Fibroblast of skin of scalp (primary cell): ENCODE measurements at regions not wholly inside any gene's neighbourhood (a gene's known extent, or its start where the extent isn't known, plus 50 kb on each side); places are given as distances from the start of the nearest gene placed in this dataset.
"Not testable (repeated sequence)": the region's sequence is repeated elsewhere in the genome, so short reads cannot be mapped to it uniquely, and the experiment has no call there.

Source experiments
- DNase-seq: peaks from one replicate; pipeline ENCODE4 v3.0.0-alpha.2; 2013

DNA sequence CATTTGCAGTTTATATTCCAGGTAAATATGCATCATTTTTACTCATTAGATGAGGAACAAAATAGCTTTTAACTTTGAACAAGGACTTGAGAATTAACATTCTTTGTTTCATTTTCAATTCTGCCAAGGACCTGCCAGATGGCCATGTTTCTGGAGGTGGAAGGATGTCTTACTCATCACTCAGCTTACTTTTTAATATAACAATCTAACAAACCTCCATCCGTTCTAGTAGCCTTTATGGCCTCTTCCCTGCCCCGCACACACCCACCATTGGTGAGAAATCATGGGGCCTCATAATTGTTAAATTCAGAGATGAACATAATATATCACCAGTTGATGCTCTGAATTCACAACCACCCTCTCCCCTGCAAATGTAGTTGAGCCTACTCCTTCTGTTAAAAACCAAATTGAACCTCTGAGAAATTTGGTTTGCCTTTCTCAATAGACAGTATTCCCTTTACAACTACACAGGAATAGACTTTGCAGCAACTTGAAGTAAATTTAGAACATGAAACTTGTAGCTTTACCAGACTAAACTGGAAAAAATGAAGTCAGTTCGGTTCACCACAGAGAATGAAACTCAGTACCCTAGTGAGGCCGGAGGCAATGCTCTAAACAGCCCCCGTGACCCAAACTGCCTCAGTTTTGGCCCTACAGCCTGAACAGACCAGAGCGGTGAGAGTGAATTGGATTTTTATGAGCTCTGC lies 50.1 kb upstream of the ACSL4 start:
- DNase-seq: no peak

DNA sequence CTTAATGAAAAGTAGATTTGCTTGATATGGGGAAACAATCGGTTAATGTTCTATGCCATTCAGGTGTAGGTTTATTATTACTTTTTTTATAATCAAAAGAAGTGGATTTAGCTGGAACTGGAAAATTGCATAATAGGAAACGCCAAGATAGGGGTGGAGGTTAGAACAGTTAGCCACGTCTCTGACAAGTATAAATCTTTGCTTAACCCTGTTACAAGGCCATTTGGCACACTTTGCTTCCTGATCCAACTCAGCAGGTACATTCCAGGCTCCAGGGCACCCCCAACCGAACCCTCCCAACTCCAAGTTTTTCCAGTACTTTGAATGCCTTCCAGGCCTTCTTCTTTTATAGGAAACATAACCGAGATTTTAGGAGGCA lies 50.6 kb upstream of the ACSL4 start:
- DNase-seq: no peak

DNA sequence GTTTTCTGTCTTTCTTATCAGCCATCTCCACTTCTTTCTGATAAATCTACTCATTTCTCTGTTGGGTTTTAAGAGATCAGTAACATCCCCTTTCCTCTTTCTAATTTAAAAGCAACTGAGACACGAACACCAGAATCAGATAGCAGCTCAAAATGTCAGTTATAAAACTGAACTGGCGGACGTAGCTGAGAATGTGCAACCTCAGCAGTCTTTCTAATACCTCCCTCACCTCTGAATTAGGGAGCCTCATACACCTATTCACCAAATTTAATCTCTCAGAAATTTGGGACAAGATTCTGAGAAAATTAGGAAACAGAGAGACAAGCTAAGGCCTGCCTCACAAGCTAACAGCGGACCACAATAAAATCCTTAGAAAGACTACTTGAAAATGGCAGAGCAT lies 52.0 kb upstream of the ACSL4 start:
- no peak for DNase-seq

DNA sequence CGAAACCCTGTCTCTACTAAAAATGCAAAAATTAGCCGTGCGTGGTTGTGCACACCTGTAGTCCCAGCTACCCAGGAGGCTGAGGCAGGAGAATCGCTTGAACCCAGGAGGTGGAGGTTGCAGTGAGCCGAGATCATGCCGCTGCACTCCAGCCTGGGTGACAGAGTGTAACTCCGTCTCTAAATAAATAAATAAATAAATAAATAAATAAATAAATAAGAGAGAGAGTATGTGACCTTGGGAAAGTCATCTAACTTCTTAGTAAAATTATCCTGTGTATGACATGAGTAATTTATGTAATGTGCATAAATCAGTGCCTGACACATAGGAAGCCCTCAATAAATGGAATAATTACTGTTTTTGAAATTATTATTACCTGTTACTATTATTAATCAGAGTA lies 57.5 kb upstream of the ACSL4 start:
- not testable (repeated sequence) for DNase-seq

DNA sequence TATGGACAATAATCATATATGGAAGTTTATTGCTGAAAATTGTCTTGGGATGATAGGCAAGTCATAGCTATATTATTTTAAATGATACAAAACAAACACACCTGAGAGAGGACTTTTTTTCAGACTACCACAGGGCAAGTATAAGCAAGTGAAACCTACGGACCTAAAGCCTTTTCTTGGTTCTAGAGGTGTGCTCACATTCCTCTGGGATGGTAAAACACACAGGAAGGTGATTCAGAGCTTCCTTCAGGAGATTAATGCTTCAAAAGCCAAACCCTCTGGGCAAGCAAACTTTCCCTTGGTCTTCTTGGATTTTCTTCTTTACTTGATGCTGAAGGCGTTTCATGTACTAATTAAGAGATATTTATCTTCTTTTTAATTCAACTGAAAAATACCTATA lies 60.1 kb upstream of the ACSL4 start:
- DNase-seq: no peak

DNA sequence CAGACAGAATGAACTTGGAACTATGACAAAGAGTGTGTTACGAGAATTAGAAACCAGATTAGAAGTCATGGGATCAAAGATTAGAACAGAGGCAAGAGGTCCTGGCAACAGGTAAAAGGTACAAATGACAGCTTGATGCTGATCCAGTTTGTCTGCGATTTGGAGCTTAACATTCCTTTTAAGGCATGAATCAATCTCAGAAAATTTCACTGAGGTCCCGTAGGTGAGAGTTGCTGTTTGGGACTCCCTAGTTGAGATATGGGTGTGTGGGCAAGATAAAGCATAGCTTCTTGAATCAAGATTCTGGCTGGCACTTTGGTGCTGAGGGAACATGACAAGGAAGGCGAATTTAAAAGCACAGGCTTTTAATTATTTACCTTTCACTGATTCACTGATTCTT lies 62.6 kb upstream of the ACSL4 start:
- no peak for DNase-seq

DNA sequence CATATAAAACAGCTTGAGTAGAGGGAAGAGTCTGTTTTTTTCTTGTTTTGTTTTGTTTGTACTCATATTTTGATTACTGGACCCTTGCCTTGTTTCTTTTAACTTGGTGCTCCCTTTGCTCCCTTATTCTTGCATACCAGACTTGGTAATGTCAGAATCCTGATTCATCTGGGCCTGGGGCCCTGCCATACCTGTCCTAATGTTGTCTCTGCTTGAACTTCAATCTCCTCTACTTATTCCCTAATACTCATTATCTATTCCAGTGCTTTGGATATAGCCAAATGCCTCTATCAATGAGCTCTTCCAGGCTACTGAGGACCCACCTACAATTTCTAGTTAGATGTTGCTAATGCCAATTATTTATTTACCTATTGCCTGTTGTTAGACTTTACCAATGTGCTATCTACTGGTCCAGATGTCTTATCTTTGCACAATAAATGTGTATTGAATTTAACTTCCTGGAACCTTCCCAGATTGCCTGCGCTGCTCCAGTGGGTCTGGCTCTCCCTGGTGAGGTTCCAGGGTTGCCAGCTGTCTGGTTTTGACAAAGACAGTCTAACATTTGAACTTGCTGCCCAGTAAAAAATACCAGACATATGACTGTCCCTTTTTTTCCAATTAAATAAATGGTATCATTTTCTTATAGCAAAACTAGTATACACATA lies 64.4 kb upstream of the ACSL4 start:
- DNase-seq: no peak

DNA sequence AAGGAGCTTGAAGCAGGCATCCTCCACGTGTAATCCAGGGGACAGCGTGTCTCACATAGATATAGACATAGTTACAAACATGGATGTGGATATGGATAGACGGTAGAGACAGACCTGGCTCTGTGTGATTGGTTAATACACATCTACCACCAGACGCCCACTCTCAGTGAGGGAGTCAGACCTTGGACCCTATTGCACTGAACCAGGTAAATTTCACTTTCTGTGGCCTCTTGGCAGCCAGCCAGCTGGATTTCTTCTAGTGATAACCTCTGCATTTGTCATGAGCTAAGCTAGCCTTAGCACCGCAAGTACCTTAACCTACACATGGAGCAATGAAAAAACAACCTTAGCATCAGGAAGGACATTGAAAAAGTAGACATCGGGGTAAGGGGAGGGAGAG lies 79.2 kb upstream of the ACSL4 start:
- no peak for DNase-seq

DNA sequence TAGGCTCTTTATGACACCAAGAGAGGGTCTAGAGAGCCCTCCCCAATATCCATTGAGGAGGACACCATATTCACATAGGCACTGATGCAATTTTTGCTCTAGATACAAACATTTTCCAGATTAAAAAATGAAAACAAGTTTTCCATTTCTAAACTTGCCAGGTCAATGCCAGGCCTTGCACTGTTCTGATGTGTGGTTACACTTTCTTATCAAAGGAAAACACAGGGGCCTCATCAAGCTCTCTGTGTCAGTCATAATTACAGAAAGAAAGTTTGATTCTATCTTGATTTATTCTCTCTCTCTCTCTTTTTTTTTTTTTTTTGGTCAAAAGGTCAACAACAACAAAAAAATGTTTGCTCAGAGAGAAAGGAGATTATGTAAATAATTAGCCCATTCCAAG lies 80.2 kb upstream of the ACSL4 start:
- no peak for DNase-seq

DNA sequence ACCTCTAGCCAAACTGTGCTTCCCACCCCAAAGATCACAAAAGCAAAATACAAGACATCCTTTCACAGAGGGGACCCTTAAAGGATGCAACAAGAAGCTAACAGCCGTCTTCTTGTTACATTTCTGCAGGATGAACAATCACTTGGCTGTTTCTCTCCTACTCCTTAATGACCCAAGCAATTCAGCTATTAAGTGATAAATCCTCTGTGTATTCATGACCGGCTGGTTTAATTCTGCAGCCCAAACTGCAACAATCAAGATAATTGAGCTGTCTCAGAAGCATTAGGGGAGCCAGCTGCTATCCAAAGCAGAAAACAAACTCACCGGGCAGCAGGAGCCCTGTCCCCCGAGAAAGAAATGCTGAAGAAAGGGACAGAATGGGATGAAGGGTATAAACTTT lies 85.9 kb upstream of the ACSL4 start:
- no peak for DNase-seq

DNA sequence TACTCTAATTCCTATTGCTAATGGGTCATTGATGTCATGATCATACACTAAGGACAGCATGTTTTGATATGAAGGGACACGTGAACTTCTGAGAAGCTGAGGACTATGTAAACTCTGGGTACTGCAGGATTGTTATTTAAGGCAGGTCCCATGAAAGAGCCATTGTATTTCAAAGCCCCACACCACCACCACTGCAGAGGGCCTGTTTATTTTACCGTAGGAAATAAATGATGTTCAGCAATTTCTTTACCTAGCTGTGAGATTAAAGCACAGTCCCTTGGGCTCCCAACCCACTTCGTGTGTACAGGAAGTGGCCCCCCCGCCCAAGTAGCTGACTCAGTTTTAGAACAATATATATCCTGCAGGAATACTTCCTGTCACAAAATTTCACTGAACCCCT lies 89.8 kb upstream of the ACSL4 start:
- DNase-seq: no peak

DNA sequence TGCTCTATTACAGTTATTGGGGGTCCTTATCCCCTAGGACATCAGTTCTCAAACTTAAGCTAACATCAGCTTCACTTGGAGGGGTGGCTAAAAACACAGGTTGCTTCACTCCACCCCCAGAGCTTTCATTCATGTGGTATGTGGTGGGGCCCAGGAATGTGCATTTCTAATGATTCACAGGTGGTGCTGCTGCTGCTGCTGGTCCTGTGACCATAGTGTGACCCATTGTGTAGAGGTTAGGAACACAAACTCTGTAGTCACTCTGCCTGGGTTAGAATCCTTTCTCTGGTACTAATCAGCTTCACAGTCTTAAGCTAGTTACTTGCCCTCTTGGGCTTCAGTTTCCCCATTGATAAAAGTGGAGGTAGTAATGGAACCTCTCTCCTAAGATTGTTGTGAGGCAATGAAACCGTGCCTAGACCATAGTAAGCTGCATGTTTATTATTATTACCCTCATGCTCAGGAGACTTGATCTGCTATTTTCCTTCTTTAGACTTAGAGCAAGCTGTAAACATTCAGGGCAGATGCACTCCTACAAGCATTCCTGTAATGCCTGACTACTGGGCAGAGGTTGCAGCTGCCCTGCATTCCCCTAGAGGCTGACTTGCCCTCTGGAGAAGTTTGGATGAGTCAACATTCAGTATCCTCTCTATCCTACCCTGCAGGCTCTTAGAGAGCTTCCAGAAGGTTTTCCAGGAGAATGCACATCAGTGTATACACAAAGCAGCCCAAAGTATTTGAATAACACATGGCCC lies 94.1 kb upstream of the ACSL4 start:
- DNase-seq: peak; percentile 76

DNA sequence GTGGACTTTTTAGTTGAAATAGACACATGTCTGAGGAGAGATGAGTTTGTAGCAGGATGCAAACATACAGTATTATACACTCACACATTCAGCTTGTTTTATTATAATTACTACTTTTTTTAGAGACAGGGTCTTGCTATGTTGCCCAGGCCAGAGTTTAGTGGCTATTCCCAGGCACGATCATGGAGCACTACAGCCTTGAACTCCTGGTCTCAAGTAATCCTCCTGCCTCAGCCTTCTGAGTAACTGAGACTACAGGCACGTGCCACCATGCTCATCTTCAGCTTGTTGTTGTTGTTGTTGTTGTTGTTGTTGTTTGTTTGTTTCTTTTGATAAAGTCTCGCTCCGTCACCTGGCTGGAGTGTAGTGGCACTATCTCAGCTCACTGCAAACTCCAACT lies 94.7 kb upstream of the ACSL4 start:
- DNase-seq: no peak

DNA sequence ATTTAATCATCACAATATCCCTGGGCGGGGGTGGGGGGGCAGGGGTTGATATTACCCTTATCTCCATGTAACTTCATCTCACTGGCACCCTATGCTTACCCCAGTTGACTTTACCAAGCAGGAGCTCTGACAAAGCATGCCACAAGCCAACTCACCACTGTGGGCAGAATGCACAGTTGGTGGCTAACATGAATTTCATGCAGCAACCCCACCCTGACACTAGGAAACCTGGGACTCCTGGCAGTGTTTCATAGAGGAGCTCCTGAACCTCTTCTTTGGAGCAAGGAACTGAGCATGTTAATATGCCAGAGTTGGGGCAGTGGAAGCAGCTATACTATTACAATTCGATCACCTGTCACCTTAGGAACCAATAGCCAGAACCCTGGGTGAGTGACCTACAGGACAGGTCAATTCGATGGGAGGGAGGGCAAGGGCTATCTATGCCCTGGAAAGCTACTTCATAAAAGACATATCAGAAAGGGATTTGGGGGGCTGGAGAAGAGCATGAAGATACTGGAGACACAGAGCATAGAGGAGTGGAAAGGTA lies 97.2 kb upstream of the ACSL4 start:
- no peak for DNase-seq

DNA sequence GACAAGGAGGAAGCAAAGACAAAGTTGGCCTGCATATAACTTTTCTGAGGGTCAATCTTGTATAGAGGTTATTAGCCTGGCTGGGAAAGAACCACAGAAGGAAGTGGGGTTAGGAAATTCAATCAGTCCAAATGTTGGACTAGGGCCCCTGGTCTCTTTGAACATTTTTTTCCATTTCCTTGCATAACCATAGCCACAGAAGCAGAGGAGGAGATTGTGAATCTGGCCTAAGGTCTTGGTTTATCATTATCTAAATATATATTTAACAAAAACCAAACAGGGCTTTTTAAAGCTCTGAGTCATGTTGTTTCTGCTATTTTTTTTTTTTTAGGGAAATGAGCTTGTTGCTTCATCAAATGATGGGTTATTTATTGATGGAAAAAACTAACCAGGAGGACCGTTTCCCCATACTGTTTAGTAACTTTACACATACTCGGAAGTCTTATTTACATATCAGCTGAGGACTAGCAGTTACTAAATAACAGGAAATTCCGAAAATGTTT lies 97.7 kb upstream of the ACSL4 start:
- DNase-seq: no peak

DNA sequence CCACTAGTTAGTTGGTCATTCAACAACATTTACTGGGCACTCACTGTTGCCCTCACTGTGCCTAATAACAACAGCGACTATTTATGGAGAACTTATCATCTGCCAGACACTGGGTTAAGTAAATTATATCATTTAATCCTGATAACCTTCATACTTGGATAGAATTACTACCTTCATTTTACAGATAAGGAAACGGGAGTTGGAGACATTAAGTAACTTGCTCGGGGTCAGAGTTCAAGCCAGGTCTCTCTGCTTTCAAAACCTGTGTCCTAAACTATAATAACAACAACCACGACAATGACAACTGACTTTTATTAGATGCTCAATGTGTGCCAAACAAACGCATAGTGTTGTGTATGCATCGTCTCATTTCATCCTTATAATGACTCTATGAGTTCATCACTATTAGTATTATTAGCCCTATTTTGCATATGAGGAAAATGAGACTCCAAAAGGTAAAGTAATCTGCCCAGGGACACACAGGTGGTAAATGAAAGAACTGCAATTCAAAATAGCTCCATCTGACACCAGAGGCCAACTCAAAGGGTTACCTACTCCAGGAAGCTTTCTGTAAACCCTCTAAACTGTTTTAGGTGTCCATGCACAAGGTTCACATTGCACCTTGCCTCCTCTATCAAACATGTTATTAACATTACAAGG lies 98.4 kb upstream of the ACSL4 start:
- DNase-seq: no peak

DNA sequence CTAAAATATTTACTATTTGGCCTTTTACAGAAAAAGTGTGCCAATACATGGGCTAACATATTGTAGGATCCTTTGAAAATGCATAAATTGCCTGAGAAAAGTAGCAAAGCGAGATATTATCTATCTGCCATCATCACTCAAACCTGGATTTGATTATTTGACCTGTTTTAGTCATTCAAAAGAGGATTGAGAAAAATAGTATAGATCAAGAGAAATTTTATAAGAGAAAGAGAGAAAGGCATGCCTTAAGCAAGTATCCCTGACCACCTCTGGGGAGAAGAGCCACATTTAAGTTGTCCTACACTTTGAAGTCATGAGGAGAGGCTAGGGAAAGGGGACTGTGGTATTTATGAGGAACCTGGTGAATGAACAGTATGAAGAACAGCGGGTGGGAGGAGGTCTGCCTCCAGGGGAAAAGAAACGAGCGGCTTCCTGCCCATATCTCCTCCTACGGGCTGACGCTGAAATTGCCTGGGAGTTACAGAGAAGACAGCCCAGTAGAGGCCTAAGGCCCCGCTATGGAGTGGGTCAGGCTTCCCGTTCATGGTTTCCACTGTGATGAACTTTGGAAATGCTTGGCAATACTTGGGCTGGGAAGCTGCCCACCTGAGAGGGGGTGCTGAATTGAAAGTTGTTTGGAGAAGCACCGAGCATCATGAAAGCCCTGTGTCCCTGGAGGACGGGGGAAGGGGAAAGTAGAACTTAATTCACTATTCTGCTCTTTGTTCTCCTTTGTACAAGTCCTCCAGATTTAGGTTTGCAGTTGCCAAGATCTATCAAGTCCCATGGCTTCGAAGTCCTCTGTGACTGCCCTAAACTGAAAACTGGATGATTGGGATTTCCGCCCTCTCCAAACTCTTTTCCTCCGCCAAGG lies 106.9 kb upstream of the ACSL4 start:
- DNase-seq: peak; percentile 62

DNA sequence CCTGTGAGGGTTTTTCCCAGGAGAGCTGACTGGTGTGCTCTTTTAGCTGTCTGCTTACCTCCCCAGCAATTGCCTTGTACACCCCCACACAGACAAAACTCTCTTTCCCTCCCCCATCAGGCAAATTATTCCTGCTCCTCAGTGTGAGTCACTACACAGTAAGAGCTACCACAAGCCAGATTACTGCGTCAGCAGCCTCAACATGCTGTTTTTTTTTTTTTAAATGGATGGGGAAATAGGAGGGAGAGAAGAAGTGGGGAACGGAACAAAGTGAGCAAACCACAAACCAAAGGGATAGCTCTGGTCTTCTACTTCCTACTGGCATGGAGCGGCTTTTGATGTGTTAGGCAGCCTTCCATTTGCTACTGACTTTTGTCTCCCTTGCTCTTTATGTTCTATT lies 107.5 kb upstream of the ACSL4 start:
- peak; percentile 93 for DNase-seq

DNA sequence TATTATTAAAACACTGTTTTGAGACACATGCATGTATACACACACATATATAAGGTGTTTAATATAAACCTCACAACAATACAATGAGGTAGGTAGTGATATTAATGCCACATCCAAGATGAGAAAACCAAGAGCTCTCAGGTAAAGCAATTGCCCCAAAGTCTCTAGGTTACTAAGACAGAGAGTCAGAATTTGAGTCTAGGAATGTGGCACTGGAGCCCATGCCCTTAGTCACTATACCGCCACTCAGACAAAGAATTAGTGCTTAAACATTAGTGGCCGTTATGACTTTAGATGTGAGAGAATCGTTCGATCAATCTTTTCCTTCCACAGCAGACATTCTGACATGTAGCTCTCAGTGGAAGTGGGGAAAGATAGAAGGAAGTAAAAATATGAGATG lies 108.2 kb upstream of the ACSL4 start:
- DNase-seq: no peak

DNA sequence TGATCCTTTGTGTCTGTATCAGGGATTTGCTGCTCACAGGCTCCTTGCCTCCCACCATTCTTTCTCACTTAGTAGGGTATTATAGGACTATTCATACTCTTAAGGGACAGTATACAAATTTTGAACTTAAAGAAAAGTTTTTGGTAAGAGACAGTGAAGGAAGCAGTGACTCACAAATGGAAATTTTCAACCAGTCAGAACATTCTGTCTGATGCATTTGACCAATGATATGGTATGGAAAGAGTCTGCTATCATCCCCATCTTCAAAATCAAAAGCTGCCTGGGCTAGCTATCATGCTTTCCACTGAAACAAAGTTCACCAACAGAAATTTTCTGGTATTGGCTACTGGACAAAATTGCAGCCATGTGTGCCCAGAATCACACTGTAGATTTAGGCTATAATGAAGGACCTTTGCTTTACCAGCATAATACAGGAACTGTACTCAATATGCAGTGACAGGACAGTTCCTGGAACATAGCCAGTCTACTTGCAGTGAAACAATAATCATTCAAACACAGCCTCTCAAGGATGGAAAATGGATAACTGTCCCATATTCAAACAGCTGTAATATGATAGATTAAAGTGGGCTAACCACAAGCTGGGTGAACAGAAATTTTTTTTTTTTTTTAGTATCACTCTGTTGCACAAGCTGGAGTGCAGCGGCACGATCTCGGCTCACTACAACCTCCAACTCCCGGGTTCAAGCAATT lies 109.0 kb upstream of the ACSL4 start:
- peak; percentile 50 for DNase-seq

DNA sequence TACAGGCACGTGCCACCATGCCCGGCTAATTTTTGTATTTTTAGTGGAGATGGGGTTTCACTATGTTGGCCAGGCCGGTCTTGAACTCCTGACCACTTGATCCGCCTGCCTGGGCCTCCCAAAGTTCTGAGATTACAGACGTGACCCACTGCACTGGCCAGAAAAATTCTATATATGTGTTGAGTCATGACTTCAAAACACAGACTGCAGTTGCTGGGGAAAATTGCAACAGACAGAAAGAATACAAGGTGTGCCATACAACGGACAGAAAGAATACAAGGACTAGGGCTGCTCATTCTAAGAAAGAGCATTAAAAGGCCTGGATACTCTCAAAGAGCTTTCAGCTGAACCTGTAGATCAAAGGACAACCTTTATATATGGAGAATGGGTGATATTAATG lies 109.6 kb upstream of the ACSL4 start:
- no peak for DNase-seq
